NCI-H510A treated with DMSO at 0.1 percent for 48 hours (cell line): ENCODE measurements at regions not wholly inside any gene's neighbourhood (a gene's known extent, or its start where the extent isn't known, plus 50 kb on each side); places are given as distances from the start of the nearest gene placed in this dataset.

Experiments
- DNase-seq: peaks from one replicate; lab custom pipeline; 2025; lab: John Stamatoyannopoulos, UW

GRCh38 chr2:222058819-222059445 lies 239.9 kb downstream of the PAX3 start:
- no peak for DNase-seq

- peak; percentile 44 for DNase-seq
Observed at GRCh38 chr2:222057347-222058073, 241.3 kb downstream of the PAX3 start.

GRCh38 chr2:222055328-222055727 lies 243.5 kb downstream of the PAX3 start:
- DNase-seq = no peak

- DNase-seq = no peak
Observed at GRCh38 chr2:222054813-222055212, 244.0 kb downstream of the PAX3 start.

- DNase-seq = no peak
Observed at GRCh38 chr2:222052934-222053367, 245.8 kb downstream of the PAX3 start.

GRCh38 chr2:222050981-222051380 lies 247.8 kb downstream of the PAX3 start:
- DNase-seq = no peak

- DNase-seq = no peak
Observed at GRCh38 chr2:222049946-222050345, 248.9 kb downstream of the PAX3 start.

GRCh38 chr2:222043897-222044296 lies 254.9 kb downstream of the PAX3 start:
- no peak for DNase-seq

GRCh38 chr2:222042666-222043065 lies 256.1 kb downstream of the PAX3 start:
- no peak for DNase-seq

- no peak for DNase-seq
Observed at GRCh38 chr2:222040333-222040732, 258.5 kb downstream of the PAX3 start.

GRCh38 chr2:222039821-222040220 lies 259.0 kb downstream of the PAX3 start:
- no peak for DNase-seq

- DNase-seq = peak; percentile 51
Observed at GRCh38 chr2:222038067-222038802, 260.6 kb downstream of the PAX3 start.

- no peak for DNase-seq
Observed at GRCh38 chr2:222037211-222037610, 261.6 kb downstream of the PAX3 start.

- peak; percentile 70 for DNase-seq
Observed at GRCh38 chr2:222034058-222034457, 264.7 kb downstream of the PAX3 start.

GRCh38 chr2:222033541-222033940 lies 265.3 kb downstream of the PAX3 start:
- no peak for DNase-seq

- DNase-seq = peak; percentile 25
Observed at GRCh38 chr2:222025881-222026271, 272.9 kb downstream of the PAX3 start.

- peak; percentile 30 for DNase-seq
Observed at GRCh38 chr2:222024932-222025880, 273.6 kb downstream of the PAX3 start.

GRCh38 chr2:222017252-222017850 lies 281.4 kb downstream of the PAX3 start:
- no peak for DNase-seq

- no peak for DNase-seq
Observed at GRCh38 chr2:222013889-222014288, 284.9 kb downstream of the PAX3 start.

- DNase-seq = peak; percentile 45
Observed at GRCh38 chr2:222000326-222000725, 298.5 kb downstream of the PAX3 start.

GRCh38 chr2:221999717-222000116 lies 299.1 kb downstream of the PAX3 start:
- DNase-seq = peak; percentile 12
